Progenitor cell of endocrine pancreas (in vitro differentiated cells): ENCODE measurements at regions not wholly inside any gene's neighbourhood (a gene's known extent, or its start where the extent isn't known, plus 50 kb on each side); places are given as distances from the start of the nearest gene placed in this dataset.

Experiments
- DNase-seq: peaks from one replicate; pipeline ENCODE4 v3.0.0; 2021; ENCODE audit warnings: low spot score; ENCODE audit not compliant: unreplicated experiment
- H3K27ac Mint-ChIP-seq: 2 replicates; pipeline ENCODE4 v1.8.0; 2021; ENCODE audit warnings: mild to moderate bottlenecking, moderate library complexity, mixed read lengths
- H3K27me3 Mint-ChIP-seq: 2 replicates; pipeline ENCODE4 v1.8.0; 2021; ENCODE audit warnings: mixed read lengths
- H3K36me3 Mint-ChIP-seq: 2 replicates; pipeline ENCODE4 v1.8.0; 2022; ENCODE audit warnings: mixed read lengths; ENCODE audit not compliant: insufficient read depth
- H3K4me1 Mint-ChIP-seq: 2 replicates; pipeline ENCODE4 v1.8.0; 2021; ENCODE audit warnings: low read depth, mixed read lengths
- H3K4me3 Mint-ChIP-seq: 2 replicates; pipeline ENCODE4 v1.8.0; 2021; ENCODE audit warnings: low read depth, mild to moderate bottlenecking, moderate library complexity, mixed read lengths
- H3K9me3 Mint-ChIP-seq: 2 replicates; pipeline ENCODE4 v1.8.0; 2021; ENCODE audit warnings: low read depth, mixed read lengths
- CTCF ChIP-seq: fragments of 200-600 bp; sonication (generic); IDR thresholded peaks from one replicate; pipeline ENCODE4 v1.5.0; 2021; ENCODE audit warnings: antibody characterized with exemption, mild to moderate bottlenecking; ENCODE audit not compliant: unreplicated experiment

- Mint-ChIP-seq H3K27ac (no peak overlapping the region), H3K4me3 (no peak overlapping the region), H3K4me1 (peaks cover 13% of the 10 kb centered on the region), H3K9me3 (no peaks in the 10 kb centered on the region), H3K36me3 (no peaks in the 10 kb centered on the region), H3K27me3 (no peaks in the 10 kb centered on the region)
- DNase-seq, result no peak
- TF ChIP-seq CTCF, result no peak
These were observed 68.6 kb upstream of the FOXP4 start for GRCh38 chr6:41477572-41477971.

- no peaks in the 10 kb centered on the region for H3K36me3 Mint-ChIP-seq
- no peak overlapping the region for H3K4me3 Mint-ChIP-seq
- H3K27me3 Mint-ChIP-seq, result no peaks in the 10 kb centered on the region
- peaks cover 25% of the 10 kb centered on the region for H3K4me1 Mint-ChIP-seq
- H3K9me3 Mint-ChIP-seq, result no peaks in the 10 kb centered on the region
- no peak for DNase-seq
- no peak for TF ChIP-seq CTCF
- H3K27ac Mint-ChIP-seq, result no peak overlapping the region
These were observed 62.2 kb upstream of the FOXP4 start for GRCh38 chr6:41483943-41484342.

- no peak for TF ChIP-seq CTCF
- Mint-ChIP-seq H3K9me3 (no peaks in the 10 kb centered on the region), H3K4me1 (peaks cover 45% of the 10 kb centered on the region), H3K36me3 (no peaks in the 10 kb centered on the region), H3K4me3 (no peak overlapping the region), H3K27ac (no peak overlapping the region), H3K27me3 (no peaks in the 10 kb centered on the region)
- no peak for DNase-seq
These were observed 58.2 kb upstream of the FOXP4 start for GRCh38 chr6:41487860-41488432.

GRCh38 chr6:41488433-41489119 is 57.6 kb upstream of the FOXP4 start:
- Mint-ChIP-seq H3K9me3 (no peaks in the 10 kb centered on the region), H3K36me3 (no peaks in the 10 kb centered on the region), H3K4me3 (no peak overlapping the region), H3K4me1 (peaks cover 45% of the 10 kb centered on the region), H3K27me3 (no peaks in the 10 kb centered on the region), H3K27ac (peak overlapping the region; percentile 21)
- no peak for TF ChIP-seq CTCF
- peak; percentile 36 for DNase-seq

GRCh38 chr6:41489120-41489851 is 56.9 kb upstream of the FOXP4 start:
- DNase-seq, result no peak
- H3K4me3 Mint-ChIP-seq, result no peak overlapping the region
- H3K36me3 Mint-ChIP-seq, result no peaks in the 10 kb centered on the region
- no peak for TF ChIP-seq CTCF
- H3K27ac Mint-ChIP-seq, result peak overlapping the region; percentile 21
- H3K27me3 Mint-ChIP-seq, result no peaks in the 10 kb centered on the region
- H3K9me3 Mint-ChIP-seq, result no peaks in the 10 kb centered on the region
- H3K4me1 Mint-ChIP-seq, result peaks cover 52% of the 10 kb centered on the region
